Ovary (tissue), 7 donors: ENCODE measurements at regions not wholly inside any gene's neighbourhood (a gene's known extent, or its start where the extent isn't known, plus 50 kb on each side); places are given as distances from the start of the nearest gene placed in this dataset.
"Not testable (repeated sequence)": the region's sequence is repeated elsewhere in the genome, so short reads cannot be mapped to it uniquely, and the experiment has no call there.

Experiments
- DNase-seq, 5 donors: peaks; one replicate each; pipeline ENCODE4 v3.0.0-alpha.2; 2019 to 2020
- H3K27ac ChIP-seq, 2 donors: fragments of 200-600 bp; one replicate each; pipeline versions ENCODE4 v1.5.1 to v1.8.0; 2019 to 2022
- H3K27me3 ChIP-seq: fragments of 200-600 bp; one replicate; pipeline ENCODE4 v1.8.0; 2022
- H3K36me3 ChIP-seq: fragments of 200-600 bp; sonication (generic); one replicate; pipeline ENCODE4 v1.5.1; 2019
- H3K4me1 ChIP-seq: one replicate; pipeline ENCODE4 v1.8.1; 2013; ENCODE audit warnings: mild to moderate bottlenecking, moderate library complexity; ENCODE audit not compliant: insufficient read depth
- H3K4me3 ChIP-seq: fragments of 200-600 bp; sonication (generic); one replicate; pipeline ENCODE4 v1.5.1; 2017
- H3K9me3 ChIP-seq, 2 donors: fragments of 200-600 bp in 1 of 2; sonication (generic) in 1 of 2; one replicate each; pipeline versions ENCODE4 v1.5.1 to v1.8.1; 2013 to 2019; ENCODE audit warnings: mild to moderate bottlenecking in 1 of 2, moderate library complexity in 1 of 2
- CTCF ChIP-seq, 3 donors: fragments of 450-650 bp in 2 of 3; fragments of 200-600 bp in 1 of 3; IDR thresholded peaks; one replicate each; pipeline versions ENCODE4 v1.5.1 to v1.8.0; 2016 to 2022; ENCODE audit warnings: antibody characterized with exemption in 3 of 3, mild to moderate bottlenecking in 1 of 3
- EP300 ChIP-seq: sonication (generic); formaldehyde crosslinking; IDR thresholded peaks from one replicate; pipeline ENCODE4 v1.6.1; 2017; ENCODE audit warnings: antibody characterized with exemption
- POLR2A ChIP-seq: fragments of 450-650 bp; IDR thresholded peaks from one replicate; pipeline ENCODE4 v1.6.1; 2017; ENCODE audit warnings: antibody characterized with exemption, mild to moderate bottlenecking, moderate library complexity
- WGBS, 3 donors: extraction: QIAGEN DNeasy Blood & Tissue Kit in 1 of 3; methylation state at CpG; one replicate each; pipeline versions ENCODE4 v1.1.5 to v1.1.7; 2013 to 2017; 5-methylcytosine and 5-hydroxymethylcytosine counted together
- intact Hi-C, 4 donors: fragments of 100-400 bp; cut with DNase I; formaldehyde crosslinking; loops; one replicate each; pipeline versions ENCODE4 v1.11.0 to v1.15.1; 2022 to 2023
- donor health status: DM: no; HTN: no; CAD: no; lungs with moderate emphysema.
- donor health status: DM: no; HTN: no; CAD: no.
- donor health status: Bipolar disorder and iron deficiency.
- donor health status: DM: no; HTN: no; CAD: no.
- donor health status: DM: yes; HTN: yes; CAD: no.

GRCh38 chr10:118874171-118874570, 119.4 kb upstream of the CACUL1 start:
- Histone ChIP-seq H3K4me3 (no peak overlapping the region), H3K27ac (no peak overlapping the region), H3K9me3 (no peaks in the 10 kb centered on the region), H3K4me1 (peaks cover 5% of the 10 kb centered on the region), H3K36me3 (no peaks in the 10 kb centered on the region), H3K27me3 (no peaks in the 10 kb centered on the region)
- TF ChIP-seq EP300 (no peak), CTCF (IDR thresholded peaks at IDR 0.05) (no peak), POLR2A (no peak)
- WGBS, 3 donors, result 85 to 86% (median 85%) methylated on average over 2 of the region's 2 CpGs
- DNase-seq, result no peak
- intact Hi-C loops, result no loop called here

GRCh38 chr10:118875087-118875486, 120.3 kb upstream of the CACUL1 start:
- intact Hi-C loops, result no loop called here
- WGBS, 3 donors, result 64 to 92% (median 81%) methylated on average over 1 of the region's 1 CpG
- no peak overlapping the region for H3K4me3 ChIP-seq
- H3K27ac ChIP-seq, result no peak overlapping the region
- H3K9me3 ChIP-seq, result no peaks in the 10 kb centered on the region
- H3K36me3 ChIP-seq, result no peaks in the 10 kb centered on the region
- peaks cover 5% of the 10 kb centered on the region for H3K4me1 ChIP-seq
- TF ChIP-seq EP300 (no peak), CTCF (IDR thresholded peaks at IDR 0.05) (no peak)
- H3K27me3 ChIP-seq, result no peaks in the 10 kb centered on the region
- no peak for DNase-seq

- Histone ChIP-seq H3K4me3 (no peak overlapping the region), H3K27ac (no peak overlapping the region), H3K9me3 (no peaks in the 10 kb centered on the region), H3K4me1 (no peaks in the 10 kb centered on the region), H3K27me3 (no peaks in the 10 kb centered on the region), H3K36me3 (no peaks in the 10 kb centered on the region)
- TF ChIP-seq EP300, result no peak
- WGBS, 3 donors, result 79 to 90% (median 83%) methylated on average over 2 of the region's 2 CpGs
- DNase-seq, result no peak
- intact Hi-C loops, result no loop called here
Observed at GRCh38 chr10:118882741-118883140, 128.0 kb upstream of the CACUL1 start.

DNA sequence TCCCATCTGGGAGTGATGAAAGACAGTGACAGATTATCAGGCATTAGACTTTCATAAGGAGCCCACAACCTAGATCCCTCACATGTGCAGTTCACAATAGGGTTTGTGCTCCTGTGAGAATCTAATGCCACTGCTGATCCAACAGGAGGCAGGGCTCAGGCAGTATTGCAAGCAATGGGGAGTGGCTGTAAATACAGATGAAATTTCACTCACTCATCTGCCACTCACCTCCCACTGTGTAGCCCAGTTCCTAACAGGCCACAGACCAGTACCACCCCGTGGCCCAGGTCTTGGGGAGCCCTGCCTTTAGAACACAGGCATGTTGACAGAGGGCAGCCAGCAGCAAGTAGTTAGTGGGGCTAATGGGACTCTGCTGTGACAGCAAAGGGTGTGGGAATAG, 137.3 kb upstream of the NANOS1 start:
- no peak for DNase-seq

DNA sequence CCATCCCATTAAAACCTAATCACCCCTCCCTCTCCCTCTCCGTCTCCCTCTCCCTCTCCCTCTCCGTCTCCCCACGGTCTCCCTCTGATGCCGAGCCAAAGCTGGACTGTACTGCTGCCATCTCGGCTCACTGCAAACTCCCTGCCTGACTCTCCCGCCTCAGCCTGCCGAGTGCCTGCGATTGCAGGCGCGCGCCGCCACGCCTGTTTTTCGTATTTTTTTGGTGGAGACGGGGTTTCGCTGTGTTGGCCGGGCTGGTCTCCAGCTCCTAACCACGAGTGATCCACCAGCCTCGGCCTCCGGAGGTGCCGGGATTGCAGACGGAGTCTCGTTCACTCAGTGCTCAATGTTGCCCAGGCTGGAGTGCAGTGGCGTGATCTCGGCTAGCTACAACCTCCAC, 134.6 kb upstream of the NANOS1 start:
- H3K4me3 ChIP-seq, H3K9me3 ChIP-seq, H3K27me3 ChIP-seq, intact Hi-C loops, H3K36me3 ChIP-seq, H3K27ac ChIP-seq, H3K4me1 ChIP-seq, DNase-seq: not testable (repeated sequence)
- 94 to 96% (median 94%) methylated on average over 16 to 24 of the region's 25 CpGs for WGBS, 3 donors

More for the DNA sequence above, 137.3 kb upstream of the NANOS1 start:
- H3K4me1 ChIP-seq, result no peaks in the 10 kb centered on the region
- H3K36me3 ChIP-seq, result no peaks in the 10 kb centered on the region
- H3K27me3 ChIP-seq, result no peaks in the 10 kb centered on the region
- TF ChIP-seq CTCF (IDR thresholded peaks at IDR 0.05) (no peak), POLR2A (no peak), EP300 (no peak)
- WGBS, 3 donors, result 33 to 50% (median 42%) methylated on average over 1 of the region's 1 CpG
- intact Hi-C loops, result no loop called here
- no peak overlapping the region for H3K27ac ChIP-seq
- H3K9me3 ChIP-seq, result peaks cover 0 to 5% of the 10 kb centered on the region in 2 donors
- H3K4me3 ChIP-seq, result no peak overlapping the region

- no peak for DNase-seq
- H3K27me3 ChIP-seq, result no peaks in the 10 kb centered on the region
- intact Hi-C loops, result no loop called here
- no peak overlapping the region for H3K4me3 ChIP-seq
- 83 to 87% (median 84%) methylated on average over 9 of the region's 9 CpGs for WGBS, 3 donors
- H3K4me1 ChIP-seq, result no peaks in the 10 kb centered on the region
- no peaks in the 10 kb centered on the region for H3K36me3 ChIP-seq
- H3K27ac ChIP-seq, result no peak overlapping the region
- no peaks in the 10 kb centered on the region for H3K9me3 ChIP-seq
- TF ChIP-seq CTCF (IDR thresholded peaks at IDR 0.05) (no peak), EP300 (no peak), POLR2A (no peak)
Observed at GRCh38 chr10:118900617-118901016, 128.9 kb upstream of the NANOS1 start.
